H1 (cell line): ENCODE measurements at regions not wholly inside any gene's neighbourhood (a gene's known extent, or its start where the extent isn't known, plus 50 kb on each side); places are given as distances from the start of the nearest gene placed in this dataset.

Source experiments
- CTCF ChIA-PET: fragments of 300-600 bp; sonication (Branson Sonifier 250); formaldehyde crosslinking; loops from one replicate; lab custom pipeline; 2021; ENCODE audit not compliant: partially characterized antibody; lab: Charles Lee
- POLR2A ChIA-PET: fragments of 300-600 bp; sonication (Branson Sonifier 250); formaldehyde crosslinking; loops from one replicate; lab custom pipeline; 2021; ENCODE audit warnings: inconsistent platforms; ENCODE audit not compliant: partially characterized antibody; lab: Charles Lee
- DNase-seq, 2 experiments: peaks; one replicate each; pipeline versions ENCODE4 v3.0.0 to v3.0.0-alpha.2; 2010 to 2022; ENCODE audit warnings: low spot score in 2 of 2, low read depth in 1 of 2, mixed read lengths in 1 of 2
- FAIRE-seq: peaks from 2 replicates; lab custom pipeline; 2011; peaks lifted over from hg19 to GRCh38; lab: Jason Lieb, UNC
- H2AFZ ChIP-seq: 2 replicates; pipeline ENCODE4 v1.8.1; 2012; ENCODE audit warnings: low read length, inconsistent platforms
- H2AK5ac ChIP-seq: 2 replicates; pipeline ENCODE4 v1.6.1; 2013; ENCODE audit warnings: low read depth, low read length
- H2BK120ac ChIP-seq: replicated peaks from 2 replicates; pipeline ENCODE3; 2013; ENCODE audit warnings: low read depth, low read length, inconsistent platforms
- H2BK12ac ChIP-seq: 2 replicates; pipeline ENCODE4 v1.6.1; 2013; ENCODE audit warnings: low read depth, low read length
- H2BK15ac ChIP-seq: 2 replicates; pipeline ENCODE4 v1.6.1; 2013; ENCODE audit warnings: low read length
- H2BK20ac ChIP-seq: 2 replicates; pipeline ENCODE4 v1.6.1; 2013; ENCODE audit warnings: low read length
- H2BK5ac ChIP-seq: 2 replicates; pipeline ENCODE4 v1.6.1; 2013; ENCODE audit warnings: low read depth, low read length
- H3K14ac ChIP-seq: 2 replicates; pipeline ENCODE4 v1.6.1; 2013; ENCODE audit warnings: inconsistent platforms; ENCODE audit not compliant: insufficient read length
- H3K18ac ChIP-seq: 2 replicates; pipeline ENCODE4 v1.6.1; 2013; ENCODE audit warnings: low read length; ENCODE audit errors: extremely low read depth
- H3K23ac ChIP-seq: 2 replicates; pipeline ENCODE4 v1.6.1; 2013; ENCODE audit warnings: inconsistent platforms; ENCODE audit not compliant: insufficient read length
- H3K23me2 ChIP-seq: 2 replicates; pipeline ENCODE4 v1.6.1; 2013; ENCODE audit warnings: low read depth, low read length
- H3K27ac ChIP-seq: 2 replicates; pipeline ENCODE4 v1.6.1; 2011; ENCODE audit warnings: low read depth, low read length, inconsistent platforms
- H3K27me3 ChIP-seq, 4 experiments: replicated peaks in 1 of 4; 1 replicate in 1 of 4; 2 replicates in 3 of 4; pipeline versions ENCODE4 v1.6.1 to v1.8.1; 2011 to 2013; ENCODE audit warnings: low read length in 3 of 4, mild to moderate bottlenecking in 3 of 4, inconsistent platforms in 2 of 4, mixed read lengths in 2 of 4, moderate library complexity in 1 of 4; ENCODE audit not compliant: control insufficient read depth in 3 of 4, insufficient read depth in 3 of 4; ENCODE audit errors: extremely low read depth in 1 of 4
- H3K36me3 ChIP-seq, 4 experiments: 2 replicates each; pipeline versions ENCODE4 v1.6.1 to v1.8.1; 2011 to 2013; ENCODE audit warnings: mild to moderate bottlenecking in 4 of 4, low read length in 3 of 4, moderate library complexity in 2 of 4, control low read depth in 1 of 4, inconsistent platforms in 1 of 4; ENCODE audit not compliant: insufficient read depth in 4 of 4, control insufficient read depth in 2 of 4
- H3K4ac ChIP-seq: replicated peaks from 2 replicates; pipeline ENCODE3; 2013; ENCODE audit warnings: low read length, low read depth, mixed read lengths, inconsistent platforms; ENCODE audit not compliant: insufficient read length
- H3K4me1 ChIP-seq, 4 experiments: replicated peaks in 1 of 4; 1 replicate in 1 of 4; 2 replicates in 3 of 4; pipeline versions ENCODE4 v1.6.1 to v1.8.1; 2011 to 2013; ENCODE audit warnings: low read length in 3 of 4, inconsistent platforms in 2 of 4, mixed read lengths in 1 of 4; ENCODE audit not compliant: insufficient read depth in 4 of 4, control insufficient read depth in 3 of 4
- H3K4me2 ChIP-seq, 2 experiments: 2 replicates each; pipeline versions ENCODE4 v1.6.1 to v1.8.1; 2011 to 2013; ENCODE audit warnings: low read depth in 2 of 2, low read length in 2 of 2, control low read depth in 1 of 2, inconsistent platforms in 1 of 2, mild to moderate bottlenecking in 1 of 2; ENCODE audit not compliant: insufficient read depth in 1 of 2
- H3K4me3 ChIP-seq, 4 experiments: fragments of 200-600, 300-600 bp in 1 of 4; sonication (generic), shearing (Covaris generic), sonication (Bioruptor Twin) in 1 of 4; 2 replicates each; pipeline versions ENCODE4 v1.5.1 to v1.8.1; 2011 to 2016; ENCODE audit warnings: low read length in 4 of 4, low read depth in 3 of 4, control low read depth in 2 of 4, inconsistent platforms in 2 of 4, mild to moderate bottlenecking in 2 of 4, mixed read lengths in 1 of 4, moderate library complexity in 1 of 4; ENCODE audit not compliant: insufficient read depth in 2 of 4; ENCODE audit errors: extremely low read depth in 1 of 4
- H3K56ac ChIP-seq: replicated peaks from 2 replicates; pipeline ENCODE3; 2013; ENCODE audit warnings: low read depth, mild to moderate bottlenecking, mixed read lengths, low read length, inconsistent platforms; ENCODE audit not compliant: insufficient read length
- H3K79me1 ChIP-seq: 2 replicates; pipeline ENCODE4 v1.6.1; 2013; ENCODE audit warnings: low read depth, low read length, control low read depth
- H3K79me2 ChIP-seq, 2 experiments: 2 replicates each; pipeline versions ENCODE4 v1.6.1 to v1.8.1; 2012 to 2013; ENCODE audit warnings: low read length in 2 of 2, mild to moderate bottlenecking in 2 of 2, inconsistent platforms in 1 of 2; ENCODE audit not compliant: insufficient read depth in 2 of 2, control insufficient read depth in 1 of 2
- H3K9ac ChIP-seq, 4 experiments: replicated peaks in 1 of 4; 1 replicate in 1 of 4; 2 replicates in 3 of 4; pipeline versions ENCODE4 v1.6.1 to v1.8.1; 2011 to 2013; ENCODE audit warnings: low read depth in 3 of 4, low read length in 3 of 4, control low read depth in 2 of 4, mild to moderate bottlenecking in 2 of 4, moderate library complexity in 2 of 4, inconsistent platforms in 1 of 4; ENCODE audit errors: extremely low read depth in 1 of 4
- H3K9me3 ChIP-seq, 2 experiments: 2 replicates each; pipeline versions ENCODE4 v1.6.1 to v1.8.1; 2012 to 2013; ENCODE audit warnings: mild to moderate bottlenecking in 2 of 2, moderate library complexity in 2 of 2, control low read depth in 1 of 2, inconsistent platforms in 1 of 2, low read depth in 1 of 2, low read length in 1 of 2, mixed read lengths in 1 of 2; ENCODE audit not compliant: insufficient read depth in 2 of 2
- H4K20me1 ChIP-seq, 2 experiments: replicated peaks in 1 of 2; 2 replicates each; pipeline versions ENCODE3 to v1.8.1; 2011 to 2013; ENCODE audit warnings: inconsistent platforms in 2 of 2, low read length in 2 of 2, mild to moderate bottlenecking in 1 of 2; ENCODE audit not compliant: insufficient read depth in 2 of 2, control insufficient read depth in 1 of 2
- H4K5ac ChIP-seq: 2 replicates; pipeline ENCODE4 v1.6.1; 2013; ENCODE audit warnings: low read length, low read depth, mixed read lengths, inconsistent platforms; ENCODE audit not compliant: insufficient read length
- H4K8ac ChIP-seq: 2 replicates; pipeline ENCODE4 v1.8.0; 2013; ENCODE audit warnings: mild to moderate bottlenecking, moderate library complexity, low read length, inconsistent platforms; ENCODE audit not compliant: insufficient read depth; ENCODE audit errors: extremely low read depth
- H4K91ac ChIP-seq: replicated peaks from 2 replicates; pipeline ENCODE3; 2013; ENCODE audit warnings: low read length, mixed read lengths, inconsistent platforms; ENCODE audit not compliant: insufficient read length
- WGBS, 2 experiments: shearing (Covaris generic) in 1 of 2; methylation state at CpG; one replicate each; pipeline versions ENCODE4 v1.1.6 to v1.1.7; 2013 to 2015; ENCODE audit warnings: low lambda C conversion rate in 2 of 2, mixed read lengths in 2 of 2, inconsistent platforms in 1 of 2, low coverage in 1 of 2, missing lambda C conversion rate in 1 of 2; ENCODE audit not compliant: insufficient replicate concordance in 2 of 2, insufficient coverage in 1 of 2, insufficient read length in 1 of 2; ENCODE audit errors: extremely low coverage in 1 of 2, missing lambda C conversion rate in 1 of 2; 5-methylcytosine and 5-hydroxymethylcytosine counted together
- TF ChIP-seq, protein P1 (sequence below): fragments of 300-600 bp; sonication (generic); IDR thresholded peaks from 2 replicates; pipeline ENCODE4 v1.7.1; 2012; ENCODE audit warnings: low read length, moderate library complexity, mild to moderate bottlenecking, inconsistent platforms; ENCODE audit not compliant: insufficient replicate concordance

DNA sequence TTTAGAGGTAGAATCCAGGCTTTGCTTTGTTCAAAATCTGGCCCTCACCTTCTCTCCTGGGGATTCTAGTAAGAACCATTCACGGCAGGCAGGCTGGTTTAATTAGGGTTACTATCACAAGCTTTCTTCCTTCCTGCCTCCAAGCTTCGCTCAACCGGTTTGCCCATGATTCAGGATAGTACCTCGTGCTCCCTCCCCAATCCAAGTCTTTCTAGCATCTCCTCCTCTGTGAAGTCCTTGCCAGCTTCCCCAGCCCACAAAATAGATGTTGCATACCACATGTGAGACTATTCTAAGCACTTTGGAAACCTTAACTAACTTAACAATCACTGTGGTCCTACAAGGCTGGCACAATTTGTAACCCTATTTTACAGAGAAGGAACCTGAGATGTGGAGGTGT is 135.1 kb downstream of the SOCS6 start:
- Histone ChIP-seq H3K9ac (no peak overlapping the region), H3K9me3 (no peaks in the 10 kb centered on the region), H3K27ac (no peak overlapping the region)
- TF ChIP-seq, protein P1, sequence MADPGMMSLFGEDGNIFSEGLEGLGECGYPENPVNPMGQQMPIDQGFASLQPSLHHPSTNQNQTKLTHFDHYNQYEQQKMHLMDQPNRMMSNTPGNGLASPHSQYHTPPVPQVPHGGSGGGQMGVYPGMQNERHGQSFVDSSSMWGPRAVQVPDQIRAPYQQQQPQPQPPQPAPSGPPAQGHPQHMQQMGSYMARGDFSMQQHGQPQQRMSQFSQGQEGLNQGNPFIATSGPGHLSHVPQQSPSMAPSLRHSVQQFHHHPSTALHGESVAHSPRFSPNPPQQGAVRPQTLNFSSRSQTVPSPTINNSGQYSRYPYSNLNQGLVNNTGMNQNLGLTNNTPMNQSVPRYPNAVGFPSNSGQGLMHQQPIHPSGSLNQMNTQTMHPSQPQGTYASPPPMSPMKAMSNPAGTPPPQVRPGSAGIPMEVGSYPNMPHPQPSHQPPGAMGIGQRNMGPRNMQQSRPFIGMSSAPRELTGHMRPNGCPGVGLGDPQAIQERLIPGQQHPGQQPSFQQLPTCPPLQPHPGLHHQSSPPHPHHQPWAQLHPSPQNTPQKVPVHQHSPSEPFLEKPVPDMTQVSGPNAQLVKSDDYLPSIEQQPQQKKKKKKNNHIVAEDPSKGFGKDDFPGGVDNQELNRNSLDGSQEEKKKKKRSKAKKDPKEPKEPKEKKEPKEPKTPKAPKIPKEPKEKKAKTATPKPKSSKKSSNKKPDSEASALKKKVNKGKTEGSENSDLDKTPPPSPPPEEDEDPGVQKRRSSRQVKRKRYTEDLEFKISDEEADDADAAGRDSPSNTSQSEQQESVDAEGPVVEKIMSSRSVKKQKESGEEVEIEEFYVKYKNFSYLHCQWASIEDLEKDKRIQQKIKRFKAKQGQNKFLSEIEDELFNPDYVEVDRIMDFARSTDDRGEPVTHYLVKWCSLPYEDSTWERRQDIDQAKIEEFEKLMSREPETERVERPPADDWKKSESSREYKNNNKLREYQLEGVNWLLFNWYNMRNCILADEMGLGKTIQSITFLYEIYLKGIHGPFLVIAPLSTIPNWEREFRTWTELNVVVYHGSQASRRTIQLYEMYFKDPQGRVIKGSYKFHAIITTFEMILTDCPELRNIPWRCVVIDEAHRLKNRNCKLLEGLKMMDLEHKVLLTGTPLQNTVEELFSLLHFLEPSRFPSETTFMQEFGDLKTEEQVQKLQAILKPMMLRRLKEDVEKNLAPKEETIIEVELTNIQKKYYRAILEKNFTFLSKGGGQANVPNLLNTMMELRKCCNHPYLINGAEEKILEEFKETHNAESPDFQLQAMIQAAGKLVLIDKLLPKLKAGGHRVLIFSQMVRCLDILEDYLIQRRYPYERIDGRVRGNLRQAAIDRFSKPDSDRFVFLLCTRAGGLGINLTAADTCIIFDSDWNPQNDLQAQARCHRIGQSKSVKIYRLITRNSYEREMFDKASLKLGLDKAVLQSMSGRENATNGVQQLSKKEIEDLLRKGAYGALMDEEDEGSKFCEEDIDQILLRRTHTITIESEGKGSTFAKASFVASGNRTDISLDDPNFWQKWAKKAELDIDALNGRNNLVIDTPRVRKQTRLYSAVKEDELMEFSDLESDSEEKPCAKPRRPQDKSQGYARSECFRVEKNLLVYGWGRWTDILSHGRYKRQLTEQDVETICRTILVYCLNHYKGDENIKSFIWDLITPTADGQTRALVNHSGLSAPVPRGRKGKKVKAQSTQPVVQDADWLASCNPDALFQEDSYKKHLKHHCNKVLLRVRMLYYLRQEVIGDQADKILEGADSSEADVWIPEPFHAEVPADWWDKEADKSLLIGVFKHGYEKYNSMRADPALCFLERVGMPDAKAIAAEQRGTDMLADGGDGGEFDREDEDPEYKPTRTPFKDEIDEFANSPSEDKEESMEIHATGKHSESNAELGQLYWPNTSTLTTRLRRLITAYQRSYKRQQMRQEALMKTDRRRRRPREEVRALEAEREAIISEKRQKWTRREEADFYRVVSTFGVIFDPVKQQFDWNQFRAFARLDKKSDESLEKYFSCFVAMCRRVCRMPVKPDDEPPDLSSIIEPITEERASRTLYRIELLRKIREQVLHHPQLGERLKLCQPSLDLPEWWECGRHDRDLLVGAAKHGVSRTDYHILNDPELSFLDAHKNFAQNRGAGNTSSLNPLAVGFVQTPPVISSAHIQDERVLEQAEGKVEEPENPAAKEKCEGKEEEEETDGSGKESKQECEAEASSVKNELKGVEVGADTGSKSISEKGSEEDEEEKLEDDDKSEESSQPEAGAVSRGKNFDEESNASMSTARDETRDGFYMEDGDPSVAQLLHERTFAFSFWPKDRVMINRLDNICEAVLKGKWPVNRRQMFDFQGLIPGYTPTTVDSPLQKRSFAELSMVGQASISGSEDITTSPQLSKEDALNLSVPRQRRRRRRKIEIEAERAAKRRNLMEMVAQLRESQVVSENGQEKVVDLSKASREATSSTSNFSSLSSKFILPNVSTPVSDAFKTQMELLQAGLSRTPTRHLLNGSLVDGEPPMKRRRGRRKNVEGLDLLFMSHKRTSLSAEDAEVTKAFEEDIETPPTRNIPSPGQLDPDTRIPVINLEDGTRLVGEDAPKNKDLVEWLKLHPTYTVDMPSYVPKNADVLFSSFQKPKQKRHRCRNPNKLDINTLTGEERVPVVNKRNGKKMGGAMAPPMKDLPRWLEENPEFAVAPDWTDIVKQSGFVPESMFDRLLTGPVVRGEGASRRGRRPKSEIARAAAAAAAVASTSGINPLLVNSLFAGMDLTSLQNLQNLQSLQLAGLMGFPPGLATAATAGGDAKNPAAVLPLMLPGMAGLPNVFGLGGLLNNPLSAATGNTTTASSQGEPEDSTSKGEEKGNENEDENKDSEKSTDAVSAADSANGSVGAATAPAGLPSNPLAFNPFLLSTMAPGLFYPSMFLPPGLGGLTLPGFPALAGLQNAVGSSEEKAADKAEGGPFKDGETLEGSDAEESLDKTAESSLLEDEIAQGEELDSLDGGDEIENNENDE, result no peak

More for the DNA sequence above, 135.1 kb downstream of the SOCS6 start:
- H4K91ac ChIP-seq, result no peak overlapping the region
- H3K56ac ChIP-seq, result no peak overlapping the region
- H3K4me2 ChIP-seq, result no peak overlapping the region
- H3K36me3 ChIP-seq, result no peaks in the 10 kb centered on the region
- H3K4me3 ChIP-seq, result no peak overlapping the region
- H3K27me3 ChIP-seq, result no peaks in the 10 kb centered on the region
- H3K4me1 ChIP-seq, result peaks cover 0 to 14% (median 6%) of the 10 kb centered on the region in 4 experiments; a peak in 5 of 7 replicates
- no peaks in the 10 kb centered on the region for H3K79me2 ChIP-seq
- FAIRE-seq, result no peak
- H2AK5ac ChIP-seq, result no peak overlapping the region
- no peak overlapping the region for H2BK20ac ChIP-seq
- no peak overlapping the region for H2BK15ac ChIP-seq
- ChIA-PET POLR2A (no interaction called here), CTCF (interaction anchor here (1.1 to 5.5 kb wide), 2 partner anchors 11 to 24 kb away, joined by 3 to 35 read pairs; no protein-coding TSS in a partner anchor)
- no peak overlapping the region for H4K8ac ChIP-seq
- no peaks in the 10 kb centered on the region for H3K79me1 ChIP-seq
- no peak for DNase-seq
- no peak overlapping the region for H3K23ac ChIP-seq
- H3K4ac ChIP-seq, result no peak overlapping the region
- no peak overlapping the region for H4K5ac ChIP-seq
- H3K23me2 ChIP-seq, result no peaks in the 10 kb centered on the region
- H2BK120ac ChIP-seq, result no peak overlapping the region
- H2BK12ac ChIP-seq, result no peak overlapping the region
- no peak overlapping the region for H3K14ac ChIP-seq
- no peak overlapping the region for H3K18ac ChIP-seq
- H2AFZ ChIP-seq, result peak overlapping the region; percentile 62
- no peaks in the 10 kb centered on the region for H4K20me1 ChIP-seq
- WGBS, 2 experiments, result 71% methylated on average over 4 of the region's 4 CpGs; no CpG with 5 or more reads in 1 of the 2 experiments
- H2BK5ac ChIP-seq, result no peak overlapping the region
